Upper lobe of left lung (tissue), 6 donors: ENCODE measurements at regions not wholly inside any gene's neighbourhood (a gene's known extent, or its start where the extent isn't known, plus 50 kb on each side); places are given as distances from the start of the nearest gene placed in this dataset.

ENCODE experiments used
- ATAC-seq, 2 donors: fragments of 200-7000 bp; cut with Tn5 transposase; one replicate each; pipeline ENCODE4 v1.9.1; 2022; ENCODE audit warnings: mild to moderate bottlenecking in 2 of 2, moderate library complexity in 2 of 2; ENCODE audit not compliant: low FRiP score in 2 of 2
- DNase-seq, 2 donors: peaks; one replicate each; pipeline ENCODE4 v3.0.0-alpha.2; 2019 to 2020
- H3K27ac ChIP-seq, 4 donors: fragments of 200-600 bp; sonication (generic); one replicate each; pipeline ENCODE4 v1.5.1; 2016 to 2019
- H3K27me3 ChIP-seq, 4 donors: fragments of 200-600 bp; sonication (generic); one replicate each; pipeline ENCODE4 v1.5.1; 2017 to 2019
- H3K36me3 ChIP-seq, 4 donors: fragments of 200-600 bp; sonication (generic); one replicate each; pipeline ENCODE4 v1.5.1; 2016 to 2019
- H3K4me1 ChIP-seq, 4 donors: fragments of 200-600 bp; sonication (generic); one replicate each; pipeline ENCODE4 v1.5.1; 2018 to 2019
- H3K4me3 ChIP-seq, 4 donors: fragments of 200-600 bp; sonication (generic); one replicate each; pipeline ENCODE4 v1.5.1; 2017 to 2019; ENCODE audit warnings: mild to moderate bottlenecking in 2 of 4, moderate library complexity in 1 of 4
- H3K9me3 ChIP-seq, 4 donors: fragments of 200-600 bp; sonication (generic); one replicate each; pipeline ENCODE4 v1.5.1; 2018 to 2019
- CTCF ChIP-seq, 6 experiments: fragments of 450-650 bp in 4 of 6; fragments of 200-600 bp in 2 of 6; sonication (generic) in 2 of 6; IDR thresholded peaks; one replicate each; pipeline ENCODE4 v1.5.1; 2016 to 2019; ENCODE audit warnings: antibody characterized with exemption in 6 of 6
- EP300 ChIP-seq, 4 donors: sonication (generic); formaldehyde crosslinking; IDR thresholded peaks; one replicate each; pipeline ENCODE4 v1.5.1; 2017; ENCODE audit warnings: antibody characterized with exemption in 4 of 4, control low read depth in 2 of 4
- POLR2A ChIP-seq, 4 donors: fragments of 450-650 bp; IDR thresholded peaks; one replicate each; pipeline ENCODE4 v1.5.1; 2016 to 2017; ENCODE audit warnings: antibody characterized with exemption in 4 of 4, mild to moderate bottlenecking in 2 of 4
- POLR2AphosphoS5 ChIP-seq, 2 donors: sonication (generic); formaldehyde crosslinking; IDR thresholded peaks; one replicate each; pipeline ENCODE4 v1.5.1; 2017; ENCODE audit warnings: antibody characterized with exemption in 2 of 2
- WGBS, 2 donors: methylation state at CpG; one replicate each; pipeline ENCODE4 v1.1.5; 2017 to 2018; 5-methylcytosine and 5-hydroxymethylcytosine counted together
- donor health status: DM: no; HTN: no; CAD: no; lungs with moderate emphysema.
- donor health status: DM: no; HTN: yes; CAD: no; lungs with severe emphysema.

GRCh38 chr10:124325998-124326636 lies 92.6 kb downstream of the OAT start:
- WGBS, 2 donors, result 0% methylated on average over 1 of the region's 1 CpG
- ATAC-seq (no peak), DNase-seq (no peak)
- Histone ChIP-seq H3K4me1 (no peaks in the 10 kb centered on the region), H3K4me3 (no peak overlapping the region), H3K36me3 (no peaks in the 10 kb centered on the region), H3K9me3 (no peaks in the 10 kb centered on the region), H3K27ac (no peak overlapping the region), H3K27me3 (no peaks in the 10 kb centered on the region)
- TF ChIP-seq CTCF (IDR thresholded peaks at IDR 0.05) (no peak), POLR2AphosphoS5 (IDR thresholded peaks at IDR 0.05) (no peak), EP300 (IDR thresholded peaks at IDR 0.05) (no peak)

- no peak for ATAC-seq
- H3K36me3 ChIP-seq, result no peaks in the 10 kb centered on the region
- no peaks in the 10 kb centered on the region for H3K4me1 ChIP-seq
- DNase-seq, result no peak
- H3K27ac ChIP-seq, result no peak overlapping the region
- no peaks in the 10 kb centered on the region for H3K27me3 ChIP-seq
- H3K9me3 ChIP-seq, result no peaks in the 10 kb centered on the region
- TF ChIP-seq EP300 (IDR thresholded peaks at IDR 0.05) (no peak), POLR2A (IDR thresholded peaks at IDR 0.05) (no peak), POLR2AphosphoS5 (IDR thresholded peaks at IDR 0.05) (no peak), CTCF (IDR thresholded peaks at IDR 0.05) (no peak)
- no peak overlapping the region for H3K4me3 ChIP-seq
- WGBS, 2 donors, result 55 to 92% methylated on average over 3 of the region's 3 CpGs
Measured at GRCh38 chr10:124325633-124325914, 93.1 kb downstream of the OAT start.

- Histone ChIP-seq H3K4me3 (no peak overlapping the region), H3K4me1 (no peaks in the 10 kb centered on the region), H3K36me3 (no peaks in the 10 kb centered on the region), H3K27me3 (no peaks in the 10 kb centered on the region), H3K9me3 (no peaks in the 10 kb centered on the region), H3K27ac (no peak overlapping the region)
- TF ChIP-seq POLR2A (IDR thresholded peaks at IDR 0.05) (no peak), POLR2AphosphoS5 (IDR thresholded peaks at IDR 0.05) (no peak), CTCF (IDR thresholded peaks at IDR 0.05) (no peak), EP300 (IDR thresholded peaks at IDR 0.05) (no peak)
- no peak for ATAC-seq
- no peak for DNase-seq
- WGBS, 2 donors, result 85% methylated on average over 15 to 19 of the region's 19 CpGs
Measured at GRCh38 chr10:124324856-124325632, 93.7 kb downstream of the OAT start.

- 74 to 78% methylated on average over 5 to 6 of the region's 6 CpGs for WGBS, 2 donors
- no peak for DNase-seq
- H3K36me3 ChIP-seq, result no peaks in the 10 kb centered on the region
Measured at GRCh38 chr10:124324451-124324850, 94.3 kb downstream of the OAT start.

More at GRCh38 chr10:124324451-124324850, 94.3 kb downstream of the OAT start:
- ATAC-seq, result no peak
- Histone ChIP-seq H3K27me3 (no peaks in the 10 kb centered on the region), H3K4me1 (no peaks in the 10 kb centered on the region), H3K4me3 (no peak overlapping the region), H3K9me3 (no peaks in the 10 kb centered on the region), H3K27ac (no peak overlapping the region)
- TF ChIP-seq CTCF (IDR thresholded peaks at IDR 0.05) (no peak), POLR2A (IDR thresholded peaks at IDR 0.05) (no peak), EP300 (IDR thresholded peaks at IDR 0.05) (no peak), POLR2AphosphoS5 (IDR thresholded peaks at IDR 0.05) (no peak)
